ENCODE measurements at regions not wholly inside any gene's neighbourhood (a gene's known extent, or its start where the extent isn't known, plus 50 kb on each side); places are given as distances from the start of the nearest gene placed in this dataset.

DNA sequence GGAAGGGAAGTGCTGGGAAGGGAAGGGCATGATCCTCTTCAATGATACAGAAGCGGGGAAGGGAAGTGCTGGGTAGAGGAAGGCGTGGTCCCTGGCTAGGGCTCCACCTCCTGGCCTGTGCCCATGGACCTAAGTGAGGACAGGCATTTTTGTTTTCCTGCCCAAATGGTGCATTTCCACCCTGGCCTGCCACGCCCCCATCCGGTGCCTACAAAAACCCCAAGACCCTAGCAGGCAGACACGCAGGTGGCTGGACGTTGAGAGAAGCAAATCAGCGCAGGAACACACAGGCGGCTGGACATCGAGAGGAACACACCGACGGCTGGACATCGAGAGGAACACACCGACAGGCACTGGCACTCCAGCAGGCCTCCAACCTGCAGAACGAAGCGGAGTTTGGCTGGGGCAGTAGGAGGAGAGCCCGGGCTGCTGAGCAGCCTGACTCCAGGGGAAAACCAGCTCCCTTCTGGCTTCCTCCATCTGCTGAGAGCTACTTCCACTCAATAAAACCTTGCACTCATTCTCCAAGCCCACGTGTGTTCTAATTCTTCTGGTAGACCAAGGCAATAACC, 628.3 kb downstream of the BUD13 start:
- H3K27me3 ChIP-seq (replicated peaks; ENCODE audit: control insufficient read depth, insufficient read depth, low read length) = no peaks in the 10 kb centered on the region
- no peaks in the 10 kb centered on the region for H3K36me3 ChIP-seq (ENCODE audit: control insufficient read depth, insufficient read depth, low read length)
- no peak overlapping the region for H3K4me3 ChIP-seq (replicated peaks; ENCODE audit: low read depth, low read length)
- no peak for DNase-seq (ENCODE audit: extremely low read depth, insufficient read length)
- TF ChIP-seq, protein P1, sequence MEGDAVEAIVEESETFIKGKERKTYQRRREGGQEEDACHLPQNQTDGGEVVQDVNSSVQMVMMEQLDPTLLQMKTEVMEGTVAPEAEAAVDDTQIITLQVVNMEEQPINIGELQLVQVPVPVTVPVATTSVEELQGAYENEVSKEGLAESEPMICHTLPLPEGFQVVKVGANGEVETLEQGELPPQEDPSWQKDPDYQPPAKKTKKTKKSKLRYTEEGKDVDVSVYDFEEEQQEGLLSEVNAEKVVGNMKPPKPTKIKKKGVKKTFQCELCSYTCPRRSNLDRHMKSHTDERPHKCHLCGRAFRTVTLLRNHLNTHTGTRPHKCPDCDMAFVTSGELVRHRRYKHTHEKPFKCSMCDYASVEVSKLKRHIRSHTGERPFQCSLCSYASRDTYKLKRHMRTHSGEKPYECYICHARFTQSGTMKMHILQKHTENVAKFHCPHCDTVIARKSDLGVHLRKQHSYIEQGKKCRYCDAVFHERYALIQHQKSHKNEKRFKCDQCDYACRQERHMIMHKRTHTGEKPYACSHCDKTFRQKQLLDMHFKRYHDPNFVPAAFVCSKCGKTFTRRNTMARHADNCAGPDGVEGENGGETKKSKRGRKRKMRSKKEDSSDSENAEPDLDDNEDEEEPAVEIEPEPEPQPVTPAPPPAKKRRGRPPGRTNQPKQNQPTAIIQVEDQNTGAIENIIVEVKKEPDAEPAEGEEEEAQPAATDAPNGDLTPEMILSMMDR (IDR thresholded peaks at IDR 0.05; ENCODE audit: insufficient read depth, low read length, poor library complexity, severe bottlenecking) = no peak

DNA sequence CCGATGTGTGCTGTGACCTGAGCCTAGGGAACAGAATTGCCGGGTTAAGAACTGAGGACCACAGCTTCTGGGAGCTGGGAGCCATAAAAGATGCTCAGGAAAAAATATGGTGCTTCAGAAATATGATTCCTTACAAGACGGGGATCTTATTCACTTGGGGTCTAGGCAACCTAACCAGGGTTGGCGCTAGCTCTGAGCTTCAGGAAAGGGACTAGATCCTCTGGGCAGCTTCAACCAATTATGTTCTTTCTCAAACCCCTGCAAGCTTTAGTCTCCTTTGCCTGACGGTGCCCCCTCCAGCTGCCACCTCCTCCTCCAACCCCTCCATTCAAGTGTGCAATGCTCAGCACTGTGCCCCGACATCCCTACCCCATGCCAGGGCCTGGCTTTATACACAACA, 634.1 kb upstream of the CADM1 start:
- DNase-seq (ENCODE audit: extremely low read depth, insufficient read length) = no peak
- Histone ChIP-seq H3K4me3 (replicated peaks; ENCODE audit: low read depth, low read length) (no peak overlapping the region), H3K36me3 (ENCODE audit: control insufficient read depth, insufficient read depth, low read length) (no peaks in the 10 kb centered on the region), H3K27me3 (replicated peaks; ENCODE audit: control insufficient read depth, insufficient read depth, low read length) (no peaks in the 10 kb centered on the region)
- TF ChIP-seq, protein P1 (IDR thresholded peaks at IDR 0.05; ENCODE audit: insufficient read depth, low read length, poor library complexity, severe bottlenecking) = no peak

DNA sequence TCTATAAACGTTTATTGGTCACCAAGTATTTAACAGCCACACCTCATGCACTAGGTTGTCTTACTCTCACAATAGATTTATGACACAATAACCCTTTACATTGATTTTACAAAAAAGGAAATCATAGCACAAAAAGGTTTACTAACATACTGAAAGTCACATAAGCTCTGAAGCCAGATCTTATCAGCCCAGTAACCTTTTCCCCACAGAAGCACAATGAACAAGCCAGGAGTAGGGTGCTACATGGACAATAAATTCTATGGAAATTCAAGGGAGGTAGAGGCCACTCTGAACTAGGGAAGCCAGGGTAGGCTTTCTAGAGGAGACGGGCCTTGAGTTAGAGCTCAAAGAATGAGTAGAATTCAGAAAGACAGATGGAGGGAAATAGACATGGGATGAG, 633.5 kb upstream of the CADM1 start:
- TF ChIP-seq, protein P1 (IDR thresholded peaks at IDR 0.05; ENCODE audit: insufficient read depth, low read length, poor library complexity, severe bottlenecking) = no peak
- Histone ChIP-seq H3K36me3 (ENCODE audit: control insufficient read depth, insufficient read depth, low read length) (no peaks in the 10 kb centered on the region), H3K27me3 (replicated peaks; ENCODE audit: control insufficient read depth, insufficient read depth, low read length) (no peaks in the 10 kb centered on the region), H3K4me3 (replicated peaks; ENCODE audit: low read depth, low read length) (no peak overlapping the region)
- DNase-seq (ENCODE audit: extremely low read depth, insufficient read length) = no peak

DNA sequence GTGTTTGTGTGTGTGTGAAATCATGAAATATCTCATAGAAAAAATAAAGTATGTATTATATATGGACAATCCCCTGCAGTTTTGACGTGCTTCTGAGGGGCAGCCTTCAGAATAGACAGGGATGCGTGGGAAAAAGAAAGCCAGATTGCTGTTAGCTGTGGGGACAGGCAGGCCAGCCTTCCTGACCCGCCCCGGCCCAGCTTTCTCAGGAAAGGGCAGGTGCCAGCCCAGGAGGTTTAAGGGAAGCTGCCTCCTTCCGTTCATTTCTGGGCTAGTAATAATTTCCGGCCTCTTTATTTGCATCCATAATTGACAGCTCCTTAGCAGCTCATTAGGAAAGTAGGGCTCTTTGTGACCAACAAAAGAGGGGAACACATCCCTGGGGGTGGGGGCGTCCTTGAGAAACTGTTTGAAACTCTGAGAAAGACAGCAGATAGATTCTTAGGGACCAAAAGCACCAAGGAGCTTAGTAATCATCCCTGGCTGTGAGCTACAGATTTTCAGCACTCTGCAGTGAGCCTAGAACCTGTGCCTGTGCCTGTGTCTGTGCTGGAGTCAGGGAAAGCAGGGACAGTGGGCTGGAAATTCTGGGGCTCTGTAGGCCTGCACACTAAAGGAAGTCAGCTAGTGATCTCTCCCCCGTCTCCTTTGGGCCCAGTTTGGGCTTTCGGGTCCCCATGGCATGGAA, 632.9 kb upstream of the CADM1 start:
- no peak for DNase-seq (ENCODE audit: extremely low read depth, insufficient read length)
- no peaks in the 10 kb centered on the region for H3K27me3 ChIP-seq (replicated peaks; ENCODE audit: control insufficient read depth, insufficient read depth, low read length)
- H3K4me3 ChIP-seq (replicated peaks; ENCODE audit: low read depth, low read length) = no peak overlapping the region
- TF ChIP-seq, protein P1 (IDR thresholded peaks at IDR 0.05; ENCODE audit: insufficient read depth, low read length, poor library complexity, severe bottlenecking) = no peak
- no peaks in the 10 kb centered on the region for H3K36me3 ChIP-seq (ENCODE audit: control insufficient read depth, insufficient read depth, low read length)

DNA sequence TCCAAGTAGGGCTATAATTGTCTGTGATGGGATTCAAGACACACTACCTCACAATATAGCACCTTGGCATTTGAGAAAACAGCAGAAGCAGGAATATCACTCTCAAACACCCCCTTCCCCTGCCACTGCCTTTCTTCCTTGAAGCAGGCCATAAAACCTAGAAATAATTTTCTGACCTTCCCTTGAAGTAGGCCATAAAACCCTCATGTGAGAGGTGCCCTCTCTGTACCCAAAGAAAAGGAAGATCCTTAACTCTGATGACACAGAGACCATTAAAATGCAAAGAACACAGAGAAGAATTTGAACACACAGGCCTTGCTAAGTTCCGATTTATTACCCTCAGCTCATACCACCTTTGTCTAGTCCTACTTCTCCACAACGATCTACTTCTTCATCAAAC, 631.7 kb upstream of the CADM1 start:
- no peak overlapping the region for H3K4me3 ChIP-seq (replicated peaks; ENCODE audit: low read depth, low read length)
- DNase-seq (ENCODE audit: extremely low read depth, insufficient read length) = no peak
- H3K27me3 ChIP-seq (replicated peaks; ENCODE audit: control insufficient read depth, insufficient read depth, low read length) = no peaks in the 10 kb centered on the region
- TF ChIP-seq, protein P1 (IDR thresholded peaks at IDR 0.05; ENCODE audit: insufficient read depth, low read length, poor library complexity, severe bottlenecking) = no peak
- no peaks in the 10 kb centered on the region for H3K36me3 ChIP-seq (ENCODE audit: control insufficient read depth, insufficient read depth, low read length)
